HCT116 (cell line): ENCODE measurements at regions not wholly inside any gene's neighbourhood (a gene's known extent, or its start where the extent isn't known, plus 50 kb on each side); places are given as distances from the start of the nearest gene placed in this dataset.

Experiments used
- ATAC-seq: fragments of 200-7000 bp; cut with Tn5 transposase; 2 replicates; pipeline ENCODE4 v1.9.1; 2020; ENCODE audit warnings: mild to moderate bottlenecking, moderate library complexity
- BruUV-seq: library from RNA; stranded (reverse); fragments of 400-500 nt; replicated peaks from 2 replicates; lab custom pipeline; 2021; lab: Mats Ljungman, UMichigan
- CTCF ChIA-PET: fragments of 300-600 bp; sonication (Branson Sonifier 250); formaldehyde crosslinking; loops from one replicate; lab custom pipeline; 2021; ENCODE audit warnings: antibody characterized with exemption; lab: Charles Lee
- POLR2A ChIA-PET: fragments of 300-600, 350-600 bp; sonication (Branson Sonifier 250); formaldehyde crosslinking; loops from one replicate; lab custom pipeline; 2021; ENCODE audit warnings: antibody characterized with exemption; lab: Charles Lee
- RAD21 ChIA-PET, 2 experiments: fragments of 300-600 bp; sonication (Branson Sonifier 250); formaldehyde crosslinking; loops; one replicate each; lab custom pipeline; 2023; ENCODE audit warnings: low total read pairs in 2 of 2; ENCODE audit not compliant: uncharacterized antibody in 2 of 2, unreplicated experiment in 2 of 2, low non-redundant PET in 1 of 2; lab: Charles Lee
- DNase-seq: peaks from one replicate; pipeline ENCODE4 v3.0.0-alpha.2; 2010; ENCODE audit warnings: low read depth, low spot score
- H2AFZ ChIP-seq: fragments of 200-600 bp; shearing (Covaris generic), sonication (generic); 2 replicates; pipeline ENCODE4 v1.6.1; 2017; ENCODE audit warnings: low read depth, mixed run types, mixed read lengths, antibody characterized with exemption, low read length; ENCODE audit not compliant: poor library complexity, severe bottlenecking
- H3K27ac ChIP-seq: 2 replicates; pipeline ENCODE4 v1.5.1; 2012; ENCODE audit warnings: low read depth, low read length
- H3K27me3 ChIP-seq: fragments of 200-600 bp; sonication (generic); 2 replicates; pipeline ENCODE4 v1.6.1; 2016; ENCODE audit warnings: mixed run types, low read length, mixed read lengths; ENCODE audit not compliant: insufficient read depth
- H3K36me3 ChIP-seq, 2 experiments: fragments of 200-500 bp in 1 of 2; fragments of 200-600 bp in 1 of 2; sonication (Bioruptor generic) in 1 of 2; sonication (generic) in 1 of 2; 2 replicates each; pipeline versions ENCODE4 v1.5.1 to v1.6.1; 2014 to 2016; ENCODE audit warnings: low read length in 2 of 2, inconsistent platforms in 1 of 2, mixed read lengths in 1 of 2, mixed run types in 1 of 2; ENCODE audit not compliant: insufficient read depth in 2 of 2, control insufficient read depth in 1 of 2
- H3K4me1 ChIP-seq, 2 experiments: fragments of 200-600 bp in 1 of 2; sonication (generic) in 1 of 2; 2 replicates each; pipeline versions ENCODE4 v1.5.1 to v1.6.1; 2012 to 2017; ENCODE audit warnings: low read length in 2 of 2, inconsistent platforms in 1 of 2, mild to moderate bottlenecking in 1 of 2, mixed read lengths in 1 of 2, mixed run types in 1 of 2, moderate library complexity in 1 of 2; ENCODE audit not compliant: insufficient read depth in 2 of 2, control insufficient read depth in 1 of 2
- H3K4me2 ChIP-seq: fragments of 200-600 bp; sonication (generic); 2 replicates; pipeline ENCODE4 v1.6.1; 2017; ENCODE audit warnings: mixed run types, low read length, mixed read lengths
- H3K4me3 ChIP-seq, 2 experiments: fragments of 200-600 bp in 1 of 2; sonication (generic) in 1 of 2; replicated peaks in 1 of 2; 2 replicates each; pipeline ENCODE4 v1.5.1; 2011 to 2016; ENCODE audit warnings: low read length in 2 of 2, control low read depth in 1 of 2, low read depth in 1 of 2, mild to moderate bottlenecking in 1 of 2, mixed read lengths in 1 of 2, mixed run types in 1 of 2
- H3K79me2 ChIP-seq: fragments of 200-600 bp; sonication (generic); 2 replicates; pipeline ENCODE4 v1.6.1; 2017; ENCODE audit warnings: mild to moderate bottlenecking, mixed run types, low read length, moderate library complexity, mixed read lengths; ENCODE audit not compliant: insufficient read depth
- H3K9ac ChIP-seq: fragments of 200-600 bp; sonication (generic); 2 replicates; pipeline ENCODE4 v1.6.1; 2016; ENCODE audit warnings: low read length, mixed read lengths
- H3K9me2 ChIP-seq: fragments of 200-600 bp; sonication (generic), shearing (Covaris generic); 2 replicates; pipeline ENCODE4 v1.6.1; 2017; ENCODE audit warnings: mixed run types, mild to moderate bottlenecking, moderate library complexity; ENCODE audit not compliant: insufficient read depth
- H3K9me3 ChIP-seq, 2 experiments: fragments of 200-500 bp in 1 of 2; fragments of 200-600 bp in 1 of 2; sonication (Bioruptor generic) in 1 of 2; sonication (generic) in 1 of 2; 2 replicates each; pipeline ENCODE4 v1.6.1; 2014 to 2017; ENCODE audit warnings: low read length in 2 of 2, mixed read lengths in 2 of 2, inconsistent platforms in 1 of 2, low read depth in 1 of 2, mild to moderate bottlenecking in 1 of 2, mixed run types in 1 of 2, moderate library complexity in 1 of 2; ENCODE audit not compliant: control insufficient read depth in 1 of 2, insufficient read depth in 1 of 2
- H4K20me1 ChIP-seq: fragments of 200-600 bp; sonication (generic), shearing (Covaris generic); 2 replicates; pipeline ENCODE4 v1.6.1; 2017; ENCODE audit warnings: mixed run types, mild to moderate bottlenecking, moderate library complexity; ENCODE audit not compliant: insufficient read depth
- ATF3 ChIP-seq: IDR thresholded peaks from 2 replicates; pipeline ENCODE4 v1.6.1; 2012
- CBX3 ChIP-seq: IDR thresholded peaks from 2 replicates; pipeline ENCODE4 v1.6.1; 2012; ENCODE audit warnings: low read depth
- CTCF ChIP-seq, 3 experiments: fragments of 200-600 bp in 1 of 3; sonication (generic) in 1 of 3; IDR thresholded peaks in 2 of 3; conservative IDR thresholded peaks in 1 of 3; 2 replicates each; pipeline ENCODE4 v1.5.1; 2012 to 2017; ENCODE audit warnings: low read depth in 2 of 3, low read length in 2 of 3, antibody characterized with exemption in 1 of 3, borderline replicate concordance in 1 of 3, control low read depth in 1 of 3, mild to moderate bottlenecking in 1 of 3, mixed read lengths in 1 of 3, mixed run types in 1 of 3, moderate library complexity in 1 of 3; ENCODE audit not compliant: insufficient read depth in 1 of 3
- EGR1 ChIP-seq: IDR thresholded peaks from 2 replicates; pipeline ENCODE4 v1.6.1; 2012; ENCODE audit warnings: low read depth
- ELF1 ChIP-seq: IDR thresholded peaks from 2 replicates; pipeline ENCODE4 v1.6.1; 2012; ENCODE audit warnings: low read depth, borderline replicate concordance
- EZH2 ChIP-seq: fragments of 200-600 bp; sonication (generic); IDR thresholded peaks from 2 replicates; pipeline ENCODE4 v1.6.1; 2017; ENCODE audit warnings: antibody characterized with exemption, mixed run types
- EZH2phosphoT487 ChIP-seq: fragments of 200-600 bp; IDR thresholded peaks from 2 replicates; pipeline ENCODE4 v1.6.1; 2018; ENCODE audit warnings: antibody characterized with exemption, borderline replicate concordance
- JUND ChIP-seq: IDR thresholded peaks from 2 replicates; pipeline ENCODE4 v1.6.1; 2012
- POLR2A ChIP-seq: IDR thresholded peaks from 2 replicates; pipeline ENCODE4 v1.7.0; 2011; ENCODE audit warnings: borderline replicate concordance; ENCODE audit not compliant: insufficient read depth, insufficient read length; ENCODE audit errors: extremely low read depth
- POLR2AphosphoS5 ChIP-seq: IDR thresholded peaks from 2 replicates; pipeline ENCODE4 v1.6.1; 2011; ENCODE audit warnings: mild to moderate bottlenecking, low read depth, low read length, moderate library complexity
- REST ChIP-seq: IDR thresholded peaks from 2 replicates; pipeline ENCODE4 v1.6.1; 2012; ENCODE audit warnings: low read depth
- SIN3A ChIP-seq: IDR thresholded peaks from 2 replicates; pipeline ENCODE4 v1.6.1; 2012; ENCODE audit warnings: low read depth
- SP1 ChIP-seq: IDR thresholded peaks from 2 replicates; pipeline ENCODE4 v1.6.1; 2012; ENCODE audit warnings: low read depth
- SRF ChIP-seq: IDR thresholded peaks from 2 replicates; pipeline ENCODE4 v1.6.1; 2012; ENCODE audit warnings: low read depth
- TCF7L2 ChIP-seq: IDR thresholded peaks from 2 replicates; pipeline ENCODE4 v1.7.0; 2011; ENCODE audit warnings: borderline replicate concordance, inconsistent platforms; ENCODE audit not compliant: insufficient read depth, insufficient read length; ENCODE audit errors: extremely low read depth
- YY1 ChIP-seq: IDR thresholded peaks from 2 replicates; pipeline ENCODE4 v1.6.1; 2011; ENCODE audit warnings: low read length, low read depth, moderate library complexity, mild to moderate bottlenecking; ENCODE audit not compliant: insufficient replicate concordance; ENCODE audit errors: extremely low read depth
- ZFX ChIP-seq: fragments of 450-650 bp; IDR thresholded peaks from 2 replicates; pipeline ENCODE4 v1.6.1; 2017
- ZNF274 ChIP-seq: fragments of 200-500 bp; sonication (Bioruptor generic); IDR thresholded peaks from 2 replicates; pipeline ENCODE4 v1.6.1; 2014; ENCODE audit warnings: mild to moderate bottlenecking, low read depth, low read length, inconsistent platforms
- intact Hi-C: fragments of 100-400 bp; cut with micrococcal nuclease; formaldehyde crosslinking; loops from 2 replicates; pipeline ENCODE4 v1.10.0; 2022
- TF ChIP-seq, protein P1 (sequence below): IDR thresholded peaks from 2 replicates; pipeline ENCODE4 v1.6.1; 2011; ENCODE audit warnings: mild to moderate bottlenecking, low read length, moderate library complexity; ENCODE audit not compliant: insufficient replicate concordance; ENCODE audit errors: extremely low read depth

GRCh38 chr6:73942592-73943186 lies 246.7 kb downstream of the CD109 start:
- H3K4me1 ChIP-seq: peaks cover 0 to 8% of the 10 kb centered on the region in 2 experiments; a peak in 1 of 4 replicates
- H3K9ac ChIP-seq: no peak overlapping the region
- intact Hi-C loops: loop anchor here (10.0 kb wide), 1 partner anchor 198 kb away; no protein-coding TSS in a partner anchor
- no peaks in the 10 kb centered on the region for H3K27me3 ChIP-seq
- RAD21 ChIA-PET: no interaction called here
- POLR2A ChIA-PET: no interaction called here
- ATAC-seq (peak; percentile 100), DNase-seq (peak; percentile 59)
- no peaks in the 10 kb centered on the region for H3K79me2 ChIP-seq
- peak overlapping the region; percentile 83 for H2AFZ ChIP-seq
- no peaks in the 10 kb centered on the region for H3K9me2 ChIP-seq
- H3K27ac ChIP-seq: no peak overlapping the region
- H3K9me3 ChIP-seq: no peaks in the 10 kb centered on the region
- no peak overlapping the region for H3K4me3 ChIP-seq
- H4K20me1 ChIP-seq: no peaks in the 10 kb centered on the region
- CTCF ChIA-PET: interaction anchor here (1.6 kb wide), 1 partner anchor 30 kb away, joined by 3 read pairs; no protein-coding TSS in a partner anchor
- H3K36me3 ChIP-seq: no peaks in the 10 kb centered on the region
- BruUV-seq: no TSS peak
- no peak overlapping the region for H3K4me2 ChIP-seq
- 0 out of 2 replicates have a peak, but pooled peaks have one; percentile 33 for TF ChIP-seq ATF3
- TF ChIP-seq ZFX: no peak
- TF ChIP-seq REST: no peak
- no peak for TF ChIP-seq ELF1
- no peak for TF ChIP-seq SRF
- TF ChIP-seq EZH2phosphoT487: no peak
- peak; percentile 45; the same call in 1 of the 2 replicates for TF ChIP-seq JUND
- no peak for TF ChIP-seq EZH2
- TF ChIP-seq TCF7L2: no peak
- peak; percentile 12 to 66 (median 61); a peak in 4 of 6 replicates for TF ChIP-seq CTCF (IDR thresholded peaks at IDR 0.05 in 2 of 3, conservative IDR thresholded peaks at IDR 0.05 in 1 of 3; ENCODE audit: borderline replicate concordance in 1 of 3, insufficient read depth in 1 of 3, low read depth in 2 of 3, low read length in 2 of 3)
- TF ChIP-seq YY1: no peak
- peak; percentile 44; the same call in 1 of the 2 replicates for TF ChIP-seq SIN3A
- no peak for TF ChIP-seq SP1
- TF ChIP-seq POLR2AphosphoS5: no peak
- TF ChIP-seq POLR2A: no peak
- no peak for TF ChIP-seq ZNF274
- TF ChIP-seq CBX3: peak; percentile 41; the same call in 1 of the 2 replicates
- TF ChIP-seq, protein P1, sequence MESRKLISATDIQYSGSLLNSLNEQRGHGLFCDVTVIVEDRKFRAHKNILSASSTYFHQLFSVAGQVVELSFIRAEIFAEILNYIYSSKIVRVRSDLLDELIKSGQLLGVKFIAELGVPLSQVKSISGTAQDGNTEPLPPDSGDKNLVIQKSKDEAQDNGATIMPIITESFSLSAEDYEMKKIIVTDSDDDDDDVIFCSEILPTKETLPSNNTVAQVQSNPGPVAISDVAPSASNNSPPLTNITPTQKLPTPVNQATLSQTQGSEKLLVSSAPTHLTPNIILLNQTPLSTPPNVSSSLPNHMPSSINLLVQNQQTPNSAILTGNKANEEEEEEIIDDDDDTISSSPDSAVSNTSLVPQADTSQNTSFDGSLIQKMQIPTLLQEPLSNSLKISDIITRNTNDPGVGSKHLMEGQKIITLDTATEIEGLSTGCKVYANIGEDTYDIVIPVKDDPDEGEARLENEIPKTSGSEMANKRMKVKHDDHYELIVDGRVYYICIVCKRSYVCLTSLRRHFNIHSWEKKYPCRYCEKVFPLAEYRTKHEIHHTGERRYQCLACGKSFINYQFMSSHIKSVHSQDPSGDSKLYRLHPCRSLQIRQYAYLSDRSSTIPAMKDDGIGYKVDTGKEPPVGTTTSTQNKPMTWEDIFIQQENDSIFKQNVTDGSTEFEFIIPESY: no peak
- TF ChIP-seq EGR1: no peak
